ENCODE measurements at regions not wholly inside any gene's neighbourhood (a gene's known extent, or its start where the extent isn't known, plus 50 kb on each side); places are given as distances from the start of the nearest gene placed in this dataset.

GRCh38 chrX:65813245-65813644 is 145.8 kb downstream of the MSN start:
- peaks cover 0 to 8% (median 3%) of the 10 kb centered on the region in 4 donors for H3K9me3 ChIP-seq (ENCODE audit: control insufficient read depth in 4 of 4, insufficient read depth in 3 of 4, low read length in 3 of 4)
- no peak for TF ChIP-seq CTCF (IDR thresholded peaks at IDR 0.05; ENCODE audit: control extremely low read depth, extremely low read depth)
- no peak overlapping the region for H3K9ac ChIP-seq (ENCODE audit: insufficient read depth in 1 of 2, low read length in 2 of 2)
- H3K27me3 ChIP-seq (ENCODE audit: control insufficient read depth in 3 of 3, insufficient read depth in 3 of 3, low read length in 2 of 3), result no peaks in the 10 kb centered on the region
- DNase-seq (no peak), ATAC-seq (ENCODE audit: insufficient read depth, low FRiP score) (no peak)
- no peak overlapping the region for H3K4me3 ChIP-seq
- H3K36me3 ChIP-seq (ENCODE audit: control insufficient read depth in 4 of 4, insufficient read depth in 4 of 4, low read length in 4 of 4), result no peaks in the 10 kb centered on the region
- H3K27ac ChIP-seq (ENCODE audit: low read depth in 1 of 2, low read length in 1 of 2), result no peak overlapping the region
- no peaks in the 10 kb centered on the region for H3K4me1 ChIP-seq (ENCODE audit: control insufficient read depth in 5 of 5, insufficient read depth in 5 of 5, low read length in 5 of 5)
- WGBS, 2 donors, result 65 to 80% methylated on average over 1 of the region's 1 CpG

DNA sequence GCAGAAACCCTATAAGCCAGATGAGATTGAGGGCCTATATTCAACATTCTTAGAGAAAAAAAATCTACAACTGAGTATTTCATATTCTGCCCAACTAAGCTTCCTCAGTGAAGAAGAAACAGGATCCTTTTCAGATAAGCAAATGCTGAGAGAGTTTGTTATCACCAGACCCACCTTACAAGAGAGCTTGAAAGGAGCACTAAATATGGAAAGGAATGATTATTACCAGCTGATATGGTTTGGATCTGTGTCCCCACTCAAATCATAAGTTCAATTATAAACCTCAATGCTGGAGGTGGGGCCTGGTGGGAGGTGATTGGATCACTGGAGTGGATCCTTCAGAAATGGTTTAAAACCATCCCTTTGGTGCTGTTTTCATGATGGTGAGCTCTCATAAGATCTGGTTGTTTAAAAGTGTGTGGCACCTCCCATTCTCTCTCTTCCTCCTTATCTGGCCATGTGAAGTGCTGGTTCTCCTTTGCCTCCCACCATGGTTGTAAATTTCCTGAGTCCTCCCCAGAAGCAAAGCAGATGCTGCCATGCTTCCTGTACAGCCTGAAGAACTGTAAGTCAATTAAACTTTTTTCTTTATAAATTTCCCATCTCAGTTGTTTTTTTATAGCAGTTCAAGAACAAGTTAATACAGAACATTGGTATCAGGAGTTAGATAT is 144.2 kb downstream of the MSN start:
- H3K27me3 ChIP-seq (ENCODE audit: control insufficient read depth in 3 of 3, insufficient read depth in 3 of 3, low read length in 2 of 3), result no peaks in the 10 kb centered on the region
- TF ChIP-seq CTCF (IDR thresholded peaks at IDR 0.05; ENCODE audit: control extremely low read depth, extremely low read depth), result no peak
- ATAC-seq (ENCODE audit: insufficient read depth, low FRiP score) (no peak), DNase-seq (no peak)
- no peak overlapping the region for H3K27ac ChIP-seq (ENCODE audit: low read depth in 1 of 2, low read length in 1 of 2)
- no peak overlapping the region for H3K9ac ChIP-seq (ENCODE audit: insufficient read depth in 1 of 2, low read length in 2 of 2)
- H3K9me3 ChIP-seq (ENCODE audit: control insufficient read depth in 4 of 4, insufficient read depth in 3 of 4, low read length in 3 of 4), result peaks cover 0 to 11% (median 3%) of the 10 kb centered on the region in 4 donors
- no peaks in the 10 kb centered on the region for H3K36me3 ChIP-seq (ENCODE audit: control insufficient read depth in 4 of 4, insufficient read depth in 4 of 4, low read length in 4 of 4)
- H3K4me3 ChIP-seq, result no peak overlapping the region
- no peaks in the 10 kb centered on the region for H3K4me1 ChIP-seq (ENCODE audit: control insufficient read depth in 5 of 5, insufficient read depth in 5 of 5, low read length in 5 of 5)

Measured in lung (tissue), 11 donors.